IPS-NIHi11 (cell line): ENCODE measurements at regions not wholly inside any gene's neighbourhood (a gene's known extent, or its start where the extent isn't known, plus 50 kb on each side); places are given as distances from the start of the nearest gene placed in this dataset.
"Not testable (repeated sequence)": the region's sequence is repeated elsewhere in the genome, so short reads cannot be mapped to it uniquely, and the experiment has no call there.

Experiments
- DNase-seq: peaks from one replicate; pipeline ENCODE4 v3.0.0; 2012; ENCODE audit warnings: mixed read lengths, low spot score

DNA sequence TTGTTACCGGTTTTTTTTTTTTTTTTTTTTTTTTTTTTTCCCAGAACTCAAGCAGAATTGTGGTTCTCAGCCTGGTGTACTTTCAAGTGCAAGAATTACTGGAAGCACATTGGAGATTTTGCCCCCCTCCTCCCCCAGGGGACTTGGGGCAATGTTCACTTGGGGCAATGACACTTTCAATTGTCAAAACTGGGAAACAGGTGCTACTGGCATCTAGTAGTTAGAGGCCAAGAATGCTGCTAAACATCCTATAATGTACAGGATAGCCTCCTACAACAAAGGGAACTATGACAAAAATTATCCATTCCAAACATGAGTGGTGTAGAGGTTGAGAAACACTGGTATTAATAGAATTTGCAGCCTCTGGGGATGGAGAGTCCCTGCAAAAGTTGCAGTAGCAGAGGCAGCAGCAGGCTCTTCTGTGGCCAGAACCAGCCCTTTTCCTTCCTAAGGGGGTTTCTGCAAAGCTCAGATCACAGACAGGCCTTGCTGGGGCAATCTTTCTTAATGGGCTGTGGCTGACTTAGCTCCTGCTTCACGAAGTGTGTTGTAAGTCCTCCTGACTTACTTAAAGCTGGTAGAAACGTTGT is 144.3 kb upstream of the MRPS22 start:
- no peak for DNase-seq

DNA sequence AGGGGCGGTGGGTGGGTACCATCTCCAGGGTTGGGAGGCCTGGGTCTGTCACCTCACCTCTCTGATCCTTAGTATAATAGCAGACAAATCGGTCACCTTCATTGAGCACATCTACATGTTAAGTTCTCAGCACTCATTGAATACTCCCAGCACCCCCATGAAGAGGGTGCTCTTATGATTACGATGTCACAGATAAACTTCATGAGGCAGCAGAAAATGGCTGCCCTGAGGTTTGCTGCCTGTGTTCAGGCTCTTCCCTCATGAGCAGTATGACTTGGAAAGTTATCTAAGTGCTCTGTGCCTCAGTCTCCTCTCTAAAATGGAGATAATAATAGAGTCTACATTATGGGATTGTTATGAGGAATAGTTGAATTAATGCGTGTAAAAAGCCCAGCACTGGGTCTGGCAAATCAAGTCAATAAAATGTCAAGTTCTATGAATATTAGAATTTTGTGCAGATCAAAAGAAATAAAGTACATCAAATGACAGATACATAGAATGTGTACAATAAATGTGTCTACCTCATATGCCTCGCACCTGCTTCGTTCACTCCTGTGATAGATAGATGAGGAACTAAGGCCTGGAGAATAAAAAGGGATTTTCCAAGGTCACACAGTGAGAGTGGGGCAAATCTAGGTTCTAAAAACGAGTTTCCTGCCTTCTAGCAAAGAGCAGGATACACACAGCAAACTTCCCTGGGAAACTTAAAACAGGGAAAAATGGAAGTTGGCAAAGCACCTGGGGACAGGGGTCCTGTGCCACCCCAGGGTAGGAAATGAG is 142.2 kb upstream of the MRPS22 start:
- no peak for DNase-seq

DNA sequence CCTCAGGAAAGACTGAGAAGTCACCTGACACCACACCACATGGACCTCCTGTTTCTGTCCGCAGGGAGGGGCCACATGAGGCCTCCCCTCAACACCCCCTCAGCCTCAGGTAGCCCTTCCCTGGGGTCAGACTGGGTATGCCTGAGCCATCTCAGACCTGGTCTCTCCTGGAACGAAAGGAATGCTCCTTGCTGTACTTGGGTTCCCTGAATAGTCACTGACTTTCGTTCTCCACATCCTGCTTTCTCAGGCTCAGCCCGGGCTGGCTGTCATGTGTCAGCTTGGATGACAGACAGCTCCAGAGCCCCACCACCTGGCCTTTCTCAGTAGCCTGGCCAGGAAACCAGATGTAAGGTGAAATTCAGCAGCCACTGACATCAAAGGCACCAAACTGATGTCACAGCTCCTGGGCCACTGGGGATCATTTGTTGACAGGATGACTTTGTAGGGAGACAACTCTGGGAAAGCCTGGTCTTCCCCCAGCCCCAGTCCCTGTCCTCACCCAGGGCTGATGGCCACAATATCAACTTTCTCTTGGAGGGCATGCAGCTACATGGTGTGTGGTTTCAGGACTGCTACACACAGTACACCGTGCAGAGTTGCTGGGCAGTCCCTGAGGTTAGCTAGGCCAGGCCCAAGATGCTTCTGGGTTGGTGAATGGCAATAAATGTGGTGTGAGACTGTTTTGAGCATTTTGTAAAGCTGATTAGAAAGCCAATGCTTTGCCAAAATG is 141.4 kb upstream of the MRPS22 start:
- peak; percentile 70 for DNase-seq

DNA sequence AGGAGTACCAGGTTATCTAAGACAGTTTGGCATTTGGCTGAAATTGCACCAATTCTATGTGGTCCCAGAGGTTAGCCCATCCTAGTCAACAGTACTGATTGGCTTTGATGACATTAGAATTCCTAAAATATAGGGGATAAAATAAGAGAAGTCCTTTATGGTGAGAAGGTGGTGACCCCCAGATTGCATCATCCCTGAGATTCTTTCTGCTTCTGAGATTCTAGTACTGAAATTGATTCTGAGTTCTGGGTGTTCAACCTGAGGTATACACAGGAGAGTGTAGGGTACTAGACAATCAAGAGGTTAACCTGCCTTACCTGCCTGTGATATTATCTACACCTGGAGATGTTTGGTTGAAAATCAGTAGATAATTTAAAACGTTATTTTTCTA is 140.9 kb upstream of the MRPS22 start:
- no peak for DNase-seq

DNA sequence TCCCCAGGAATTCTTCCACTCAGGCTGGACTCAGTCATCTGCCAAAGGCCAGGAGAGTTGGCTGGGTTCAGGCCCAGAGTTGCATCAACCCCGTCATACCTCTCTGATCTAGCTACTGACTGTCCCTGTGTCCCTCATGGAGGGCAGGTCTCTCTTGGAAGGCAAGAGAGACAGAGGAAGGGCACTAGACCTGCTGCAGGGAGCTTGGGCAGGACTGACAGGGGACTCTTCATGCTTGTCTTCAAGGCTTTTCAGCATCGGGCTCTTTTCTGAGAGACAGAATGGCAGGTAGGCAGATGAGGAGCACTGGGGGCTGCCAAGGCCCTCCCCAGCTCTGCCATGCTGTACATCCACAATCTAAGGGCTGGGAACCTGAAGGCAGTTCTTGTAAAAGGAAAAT is 140.1 kb upstream of the MRPS22 start:
- DNase-seq: no peak

DNA sequence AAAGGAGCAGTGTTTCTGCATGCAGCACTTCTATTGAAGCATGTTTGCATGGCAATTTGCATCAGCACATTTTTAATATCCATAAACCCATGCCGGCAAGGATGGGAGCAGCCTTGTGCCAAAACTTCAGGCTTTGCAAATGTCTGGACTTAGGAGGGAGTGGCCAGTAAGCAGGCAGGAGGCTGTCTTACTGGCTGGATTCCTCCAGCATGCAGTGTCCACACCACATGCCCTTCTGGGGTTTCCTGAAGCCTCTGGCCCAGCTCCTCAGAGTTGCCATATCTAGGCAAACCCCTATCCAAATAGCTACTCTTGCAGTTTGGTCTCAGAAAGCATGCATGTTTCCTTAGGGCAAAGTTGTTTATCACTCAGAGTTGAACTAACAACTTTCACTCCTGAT is 139.1 kb upstream of the MRPS22 start:
- DNase-seq: no peak

DNA sequence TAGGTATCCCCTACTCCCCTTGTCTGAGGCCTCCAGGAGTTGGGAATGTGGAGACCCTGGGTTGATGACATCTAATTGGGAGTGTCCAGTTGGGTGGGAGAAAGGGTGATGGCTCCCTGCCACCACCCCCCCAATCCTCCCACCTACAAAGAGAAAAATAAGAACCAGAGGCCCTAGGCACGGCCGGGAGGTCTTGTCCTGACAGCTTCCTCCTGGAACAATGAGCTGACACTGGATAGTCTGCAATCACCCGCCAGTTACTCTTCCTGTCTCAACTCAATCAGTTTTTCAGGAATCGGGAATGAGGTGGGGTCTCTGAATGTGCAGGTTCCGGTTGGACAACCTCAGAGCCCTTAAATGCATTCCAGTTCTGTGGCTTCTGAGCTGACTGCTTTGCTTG is 129.9 kb upstream of the MRPS22 start:
- no peak for DNase-seq

DNA sequence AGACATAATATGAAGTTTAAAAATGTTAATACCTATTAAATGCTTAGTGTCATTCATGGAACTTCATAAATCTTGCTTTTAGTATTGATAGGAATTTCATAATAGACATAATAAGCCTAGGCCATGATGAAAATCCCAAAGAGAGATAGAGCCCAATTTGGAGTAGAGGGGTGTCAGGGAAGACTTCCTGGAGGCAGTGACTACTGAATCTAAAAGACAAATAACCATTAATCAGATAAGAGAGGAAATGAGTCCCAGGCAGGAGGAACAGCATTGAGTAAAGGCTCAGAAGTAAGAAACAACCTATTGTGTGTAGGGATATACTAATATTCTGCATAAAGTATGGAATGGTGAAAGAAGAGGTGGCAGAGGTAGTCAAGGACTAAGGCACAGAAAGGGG is 126.9 kb upstream of the MRPS22 start:
- DNase-seq: no peak

DNA sequence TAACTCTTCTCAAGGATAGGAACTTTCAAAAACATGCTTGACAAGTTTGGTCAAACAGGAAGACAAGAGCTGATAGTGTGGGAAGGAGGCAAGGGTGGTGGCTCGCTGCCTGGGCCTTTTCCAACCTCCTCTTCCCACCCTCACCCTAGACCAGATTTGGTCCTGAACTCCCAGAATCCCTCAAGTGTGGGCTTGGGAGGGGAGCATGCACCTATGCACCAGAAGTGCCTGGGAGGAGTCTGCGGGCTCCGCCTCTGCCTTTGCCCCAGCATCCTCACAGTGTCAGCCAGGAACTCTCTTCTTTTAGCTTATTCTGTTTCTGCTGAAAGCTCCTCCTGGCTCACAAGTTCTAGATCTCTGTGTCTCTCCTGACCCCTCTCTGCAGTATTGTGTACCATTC is 126.2 kb upstream of the MRPS22 start:
- no peak for DNase-seq

DNA sequence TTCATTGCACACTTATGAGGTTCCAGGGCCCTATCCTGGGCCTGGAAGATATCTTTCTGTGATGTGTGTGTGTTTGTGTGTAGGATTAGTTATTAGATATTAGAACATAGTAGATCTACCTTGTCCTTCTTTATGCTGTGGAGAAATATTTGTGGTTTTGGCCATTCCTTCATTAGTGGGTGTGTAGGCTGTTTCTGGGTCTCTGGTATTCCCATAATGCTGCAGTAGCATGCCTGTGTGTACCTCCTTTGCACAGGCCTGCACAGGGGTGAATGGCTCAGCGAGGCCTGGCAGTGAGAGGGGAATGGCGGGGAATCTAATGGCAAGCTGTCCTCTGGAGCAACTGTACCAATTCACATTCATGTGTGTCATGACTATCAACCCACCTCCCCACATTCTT is 125.8 kb upstream of the MRPS22 start:
- no peak for DNase-seq

DNA sequence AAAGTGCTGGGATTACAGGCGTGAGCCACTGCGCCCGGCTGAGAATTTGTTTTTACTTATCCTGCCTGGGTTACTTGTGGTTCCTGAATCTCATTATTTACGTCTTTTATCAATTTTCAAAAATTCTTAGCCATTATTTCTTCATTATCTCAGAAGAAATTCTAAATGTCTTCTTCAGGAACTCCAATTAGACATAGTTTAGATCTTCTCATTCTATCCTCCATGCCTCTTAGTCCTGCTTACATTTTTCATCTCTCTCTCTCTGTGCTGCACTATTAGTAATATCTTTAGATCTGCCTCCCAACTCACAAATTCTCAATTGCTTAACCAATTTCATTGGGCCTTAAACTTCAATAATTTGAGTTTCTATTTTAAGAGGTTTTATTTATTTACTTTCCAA is 124.4 kb upstream of the MRPS22 start:
- DNase-seq: no peak

DNA sequence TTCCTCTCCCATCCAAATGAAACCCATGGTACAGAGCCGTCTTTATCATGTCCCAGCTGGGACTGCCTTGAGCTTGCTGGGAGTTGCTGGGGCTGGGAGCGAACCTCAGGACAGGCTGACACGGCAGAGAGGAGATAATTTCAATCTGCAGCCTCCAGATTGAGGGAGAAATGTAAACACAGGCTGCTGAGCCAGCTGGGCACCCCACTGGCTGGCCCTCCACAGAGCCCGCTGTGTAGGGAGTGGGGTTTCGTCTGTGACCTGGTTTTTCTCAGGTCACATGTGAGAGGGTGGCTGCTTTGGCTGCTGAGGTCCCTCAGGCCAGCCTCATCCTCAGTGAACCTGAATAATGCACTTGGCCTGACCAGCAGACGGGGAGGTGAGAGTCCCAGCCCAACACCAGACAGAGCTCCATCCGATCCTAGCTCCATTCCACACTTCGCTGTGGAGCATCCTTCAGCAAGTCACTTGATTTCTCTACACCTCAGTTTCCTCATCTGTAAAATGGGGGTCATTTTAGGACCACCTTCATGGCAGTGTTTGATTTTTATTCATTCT is 121.6 kb upstream of the MRPS22 start:
- no peak for DNase-seq

DNA sequence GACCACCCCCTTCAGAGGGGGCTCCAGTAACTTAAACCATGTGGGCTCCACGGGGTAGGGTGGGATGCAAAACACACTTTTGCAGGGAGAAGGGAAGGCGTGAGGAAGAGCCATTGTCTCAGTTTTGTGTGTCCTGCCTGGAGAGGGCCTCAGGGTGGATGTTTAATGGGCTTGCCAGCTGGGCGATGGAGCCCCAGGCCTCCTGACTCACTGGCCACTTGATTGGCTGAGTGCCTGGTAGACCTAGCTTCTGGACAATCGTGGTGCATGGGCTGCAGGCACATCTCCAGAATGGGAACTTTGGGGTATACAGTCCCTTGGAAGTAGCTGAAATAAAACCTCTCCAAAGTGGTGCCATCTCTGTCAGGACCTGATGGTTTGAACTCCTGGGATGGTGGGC is 118.3 kb upstream of the MRPS22 start:
- no peak for DNase-seq

DNA sequence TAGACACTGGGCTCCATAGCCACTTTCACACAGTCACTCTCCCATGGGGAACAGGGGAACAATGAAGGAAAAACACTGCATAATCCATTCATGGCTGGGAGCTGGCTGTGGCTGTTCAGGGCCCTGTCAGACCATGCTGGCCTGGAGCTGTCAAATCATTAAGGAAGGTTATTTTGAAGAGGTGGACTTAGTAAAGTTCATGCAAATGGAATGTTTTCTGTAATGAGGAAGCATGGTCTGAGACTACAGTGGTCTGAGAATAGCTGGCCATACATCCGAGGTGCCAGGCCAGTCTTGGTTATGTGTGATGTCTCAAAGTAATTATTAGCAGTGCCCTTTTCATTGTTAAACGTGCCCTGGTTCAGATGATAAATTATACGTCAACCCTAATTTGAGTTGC is 117.1 kb upstream of the MRPS22 start:
- no peak for DNase-seq

DNA sequence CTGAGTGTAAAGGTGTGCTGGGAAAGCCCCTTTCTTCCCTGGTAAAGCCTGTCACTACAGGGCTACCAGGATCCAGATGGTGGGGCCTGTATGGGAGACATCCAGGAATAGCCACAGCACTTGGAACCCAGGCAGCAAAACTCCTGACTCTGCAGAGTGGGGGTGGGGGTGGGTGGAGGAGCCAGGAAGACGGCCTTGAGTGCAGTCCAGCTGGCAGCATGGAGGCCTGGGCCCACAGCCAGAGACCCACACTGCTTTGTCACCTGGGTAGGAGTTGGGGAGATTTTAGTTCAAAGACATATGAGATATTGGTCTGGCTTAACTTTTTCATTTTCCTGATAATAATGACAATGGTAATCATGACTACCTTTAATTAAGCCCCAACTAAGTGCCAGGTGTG is 116.7 kb upstream of the MRPS22 start:
- DNase-seq: no peak

DNA sequence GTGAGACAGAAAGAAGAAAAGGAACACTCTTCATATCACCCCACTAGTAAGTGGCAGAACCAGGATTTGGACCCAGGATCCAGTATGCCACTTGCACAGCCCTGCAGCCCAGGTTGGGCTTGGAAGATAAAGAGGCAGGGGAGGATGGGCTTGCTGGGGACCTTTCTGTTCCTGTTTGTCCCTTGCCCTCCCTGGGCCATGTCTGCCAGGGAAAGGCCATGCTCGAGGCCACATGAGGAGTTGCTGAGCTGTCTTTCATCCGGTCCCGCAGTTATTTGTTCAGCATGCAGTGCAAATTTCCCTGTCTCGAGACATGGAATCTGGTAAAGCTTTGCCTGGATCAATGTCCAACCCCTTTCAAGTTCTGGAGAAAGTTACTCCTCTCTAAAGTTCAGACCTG is 116.0 kb upstream of the MRPS22 start:
- no peak for DNase-seq

DNA sequence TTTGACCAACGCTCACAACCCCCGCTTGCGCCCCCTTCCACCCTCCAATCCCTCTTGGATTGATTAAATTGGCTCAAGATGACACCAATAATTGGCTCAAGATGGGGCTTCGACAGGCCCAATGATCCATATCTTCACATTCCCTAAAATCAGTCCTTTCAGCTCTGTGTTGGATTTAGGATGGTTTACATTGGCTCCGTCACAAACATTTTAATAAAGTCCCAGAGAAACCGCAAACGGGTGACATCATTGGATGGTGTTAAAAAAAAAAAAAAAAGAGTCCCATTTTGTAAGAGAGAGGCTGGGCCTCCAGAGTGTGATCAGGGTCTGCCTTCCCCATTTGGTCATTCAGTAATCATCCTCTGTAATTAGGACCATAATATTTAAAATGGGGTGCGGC is 113.4 kb upstream of the MRPS22 start:
- DNase-seq: no peak

DNA sequence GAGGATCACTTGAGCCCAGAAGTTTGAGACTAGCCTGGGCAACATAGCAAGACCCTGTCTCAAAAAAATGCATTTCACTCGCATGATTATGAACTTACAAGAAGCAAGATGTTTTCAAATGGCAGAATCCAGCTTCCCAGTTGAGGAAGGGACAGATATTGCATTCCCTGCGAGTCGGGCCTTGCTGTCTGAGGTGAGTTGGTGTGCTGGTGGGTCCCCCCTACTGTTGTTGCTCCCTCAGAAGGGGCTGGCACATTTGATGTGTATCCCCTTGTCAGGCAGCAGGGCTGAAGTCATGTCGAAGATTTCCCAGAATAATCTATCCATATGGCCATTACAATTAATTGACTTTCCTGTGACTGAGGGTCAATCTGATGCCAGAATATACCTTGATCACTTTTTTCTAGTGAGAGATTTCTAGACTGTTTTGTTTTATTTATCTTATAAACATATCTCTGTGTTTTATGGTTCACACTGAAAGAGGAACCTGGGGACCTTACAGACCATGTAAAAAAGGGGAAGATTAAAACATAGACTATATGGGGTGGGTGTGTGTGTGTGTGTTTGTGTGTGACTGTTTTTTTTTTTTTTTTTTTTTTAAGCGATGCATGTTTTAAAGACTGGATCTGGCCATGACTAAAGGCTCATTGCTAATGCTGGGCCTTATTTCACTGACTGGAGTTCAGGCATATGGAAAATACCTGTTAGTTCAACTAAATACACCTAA is 112.1 kb upstream of the MRPS22 start:
- DNase-seq: no peak

DNA sequence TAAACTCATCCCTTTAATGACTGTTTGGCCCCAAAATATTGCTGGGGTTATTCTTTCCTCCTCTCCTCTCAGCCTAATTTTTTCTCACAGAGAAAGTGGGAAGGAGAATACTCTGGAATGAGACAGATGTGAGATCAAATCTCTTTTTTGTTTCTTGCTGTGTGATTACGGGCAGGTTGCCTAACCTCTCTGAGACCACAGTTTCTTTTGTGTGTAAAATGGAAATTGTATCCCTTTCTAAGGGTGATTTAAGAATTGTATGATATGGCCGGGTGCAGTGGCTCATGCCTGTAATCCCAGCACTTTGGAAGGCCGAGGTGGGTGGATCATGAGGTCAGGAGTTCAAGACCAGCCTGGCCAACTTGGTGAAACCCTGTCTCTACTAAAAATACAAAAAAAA is 111.5 kb upstream of the MRPS22 start:
- DNase-seq: not testable (repeated sequence)

DNA sequence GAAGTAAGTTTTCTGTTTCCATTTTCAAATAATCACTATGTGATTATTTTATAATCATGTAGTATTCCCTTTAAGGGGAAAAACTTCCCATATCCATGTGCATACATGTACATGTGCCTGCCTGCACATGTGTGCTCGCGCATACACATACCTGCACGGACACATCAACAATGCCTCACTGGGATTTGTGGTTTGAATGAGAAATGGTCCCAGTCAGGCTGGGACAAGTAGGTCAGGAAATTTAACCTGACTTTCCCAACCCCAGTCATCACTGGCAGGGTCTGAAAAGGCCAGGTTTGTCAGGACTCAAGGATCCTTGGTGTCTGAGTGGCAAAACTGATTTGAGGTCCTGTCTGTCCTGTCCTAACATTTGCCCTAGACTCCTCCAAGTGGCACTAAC is 109.3 kb upstream of the MRPS22 start:
- no peak for DNase-seq

DNA sequence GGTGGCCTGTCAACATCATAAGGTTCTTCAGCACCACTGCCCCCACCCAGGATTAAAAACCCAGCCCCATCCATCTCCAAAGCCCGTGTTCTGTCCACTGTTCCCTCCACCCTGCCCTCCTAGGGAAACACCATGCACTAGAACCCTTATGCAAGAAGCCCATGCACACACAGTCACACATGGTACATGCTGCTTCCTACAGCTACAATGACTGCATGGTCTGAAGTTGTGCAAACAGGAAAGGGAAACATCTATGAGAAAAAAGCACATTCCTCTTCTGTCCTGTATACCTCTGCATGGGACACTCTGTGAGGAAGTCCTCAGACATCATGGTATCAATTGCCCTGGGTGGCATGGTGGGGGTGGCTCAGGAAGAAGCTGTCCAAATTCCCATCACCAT is 108.6 kb upstream of the MRPS22 start:
- DNase-seq: no peak

DNA sequence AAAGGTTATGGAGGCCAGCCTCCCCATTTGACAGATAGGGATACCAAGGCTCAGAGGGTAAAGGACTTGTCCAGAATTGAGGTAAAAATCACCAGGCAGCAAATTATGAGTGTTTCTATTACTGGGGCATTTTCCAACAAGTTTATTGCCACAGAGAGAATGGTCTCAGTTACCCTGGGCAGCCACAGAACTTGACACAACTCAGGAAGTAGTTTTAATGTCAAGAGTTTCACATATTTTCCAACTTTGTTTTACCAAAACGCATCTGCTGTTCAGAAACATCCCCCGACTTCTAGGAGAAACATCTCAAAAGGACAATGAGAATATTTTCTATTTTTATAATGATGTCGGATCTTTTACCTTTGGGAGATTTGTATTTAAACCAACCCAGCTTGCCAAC is 107.5 kb upstream of the MRPS22 start:
- DNase-seq: no peak
